IMR-90 (cell line): ENCODE measurements at regions not wholly inside any gene's neighbourhood (a gene's known extent, or its start where the extent isn't known, plus 50 kb on each side); places are given as distances from the start of the nearest gene placed in this dataset.

Source experiments
- ATAC-seq: fragments of 200-7000 bp; cut with Tn5 transposase; 2 replicates; pipeline ENCODE4 v1.9.1; 2020; ENCODE audit warnings: low read depth, mild to moderate bottlenecking, moderate library complexity
- BruUV-seq: library from RNA; stranded (reverse); fragments of 400-500 nt; replicated peaks from 2 replicates; lab custom pipeline; 2021; lab: Mats Ljungman, UMichigan
- CTCF ChIA-PET: fragments of 300-600 bp; formaldehyde crosslinking; extraction: SDS; loops from one replicate; lab custom pipeline; 2021; ENCODE audit warnings: antibody characterized with exemption; lab: Yijun Ruan, JAX
- POLR2A ChIA-PET: fragments of 300-600 bp; sonication (Branson Sonifier 250); formaldehyde crosslinking; loops from one replicate; lab custom pipeline; 2022; ENCODE audit warnings: antibody characterized with exemption; ENCODE audit not compliant: unreplicated experiment; lab: Charles Lee
- DNase-seq: peaks from one replicate; pipeline ENCODE4 v3.0.0; 2013
- H2AFZ ChIP-seq: replicated peaks from 2 replicates; pipeline ENCODE3; 2013; ENCODE audit warnings: low read length, mild to moderate bottlenecking; ENCODE audit not compliant: poor library complexity
- H2AK5ac ChIP-seq: 2 replicates; pipeline ENCODE4 v1.6.1; 2013; ENCODE audit warnings: low read depth, low read length, inconsistent platforms
- H2AK9ac ChIP-seq: replicated peaks from 2 replicates; pipeline ENCODE3; 2013; ENCODE audit warnings: mild to moderate bottlenecking, low read depth, low read length, moderate library complexity; ENCODE audit not compliant: poor library complexity
- H2BK120ac ChIP-seq: 2 replicates; pipeline ENCODE4 v1.6.1; 2013; ENCODE audit warnings: low read depth, low read length, inconsistent platforms
- H2BK15ac ChIP-seq: 3 replicates; pipeline ENCODE4 v1.6.1; 2013; ENCODE audit warnings: low read depth, low read length, inconsistent platforms
- H2BK20ac ChIP-seq: 2 replicates; pipeline ENCODE4 v1.6.1; 2013; ENCODE audit warnings: low read depth, mild to moderate bottlenecking, inconsistent platforms, low read length, moderate library complexity
- H2BK5ac ChIP-seq: 2 replicates; pipeline ENCODE4 v1.6.1; 2013; ENCODE audit warnings: mild to moderate bottlenecking, low read depth, low read length, inconsistent platforms; ENCODE audit not compliant: poor library complexity, severe bottlenecking
- H3K14ac ChIP-seq: replicated peaks from 2 replicates; pipeline ENCODE4 v1.6.1; 2013; ENCODE audit warnings: low read depth, low read length, inconsistent platforms
- H3K18ac ChIP-seq: 2 replicates; pipeline ENCODE4 v1.6.1; 2013; ENCODE audit warnings: low read depth, low read length, control low read depth
- H3K23ac ChIP-seq: 2 replicates; pipeline ENCODE4 v1.6.1; 2013; ENCODE audit warnings: low read depth, low read length, inconsistent platforms
- H3K27ac ChIP-seq: 2 replicates; pipeline ENCODE4 v1.5.1; 2013; ENCODE audit warnings: mild to moderate bottlenecking, control low read depth, low read length; ENCODE audit not compliant: insufficient read depth
- H3K27me3 ChIP-seq: 2 replicates; pipeline ENCODE4 v1.6.1; 2013; ENCODE audit warnings: low read length; ENCODE audit not compliant: control insufficient read depth, insufficient read depth
- H3K36me3 ChIP-seq: 2 replicates; pipeline ENCODE4 v1.6.1; 2013; ENCODE audit warnings: low read length, mixed read lengths; ENCODE audit not compliant: control insufficient read depth, insufficient read depth
- H3K4ac ChIP-seq: 2 replicates; pipeline ENCODE4 v1.6.1; 2013; ENCODE audit warnings: low read depth, low read length, inconsistent platforms
- H3K4me1 ChIP-seq: 2 replicates; pipeline ENCODE4 v1.6.1; 2013; ENCODE audit warnings: low read length, mixed read lengths; ENCODE audit not compliant: control insufficient read depth, insufficient read depth
- H3K4me2 ChIP-seq: 2 replicates; pipeline ENCODE4 v1.6.1; 2013; ENCODE audit warnings: low read depth, mild to moderate bottlenecking, control low read depth, low read length, moderate library complexity
- H3K4me3 ChIP-seq: 2 replicates; pipeline ENCODE4 v1.5.1; 2013; ENCODE audit warnings: low read depth, mild to moderate bottlenecking, control low read depth, low read length, moderate library complexity; ENCODE audit not compliant: insufficient read depth
- H3K56ac ChIP-seq: 2 replicates; pipeline ENCODE4 v1.6.1; 2013; ENCODE audit warnings: low read length, inconsistent platforms; ENCODE audit not compliant: insufficient read depth; ENCODE audit errors: extremely low read depth
- H3K79me1 ChIP-seq, 2 experiments: 2 replicates each; pipeline ENCODE4 v1.6.1; 2013; ENCODE audit warnings: low read length in 2 of 2, inconsistent platforms in 1 of 2, low read depth in 1 of 2
- H3K9ac ChIP-seq: 2 replicates; pipeline ENCODE4 v1.6.1; 2013; ENCODE audit warnings: low read depth, low read length, control low read depth
- H3K9me1 ChIP-seq: 2 replicates; pipeline ENCODE4 v1.6.1; 2013; ENCODE audit warnings: low read length, inconsistent platforms; ENCODE audit not compliant: insufficient read depth
- H3K9me3 ChIP-seq: 2 replicates; pipeline ENCODE4 v1.6.1; 2013; ENCODE audit warnings: low read length; ENCODE audit not compliant: control insufficient read depth, insufficient read depth
- H4K20me1 ChIP-seq: 2 replicates; pipeline ENCODE4 v1.6.1; 2013; ENCODE audit warnings: low read length, inconsistent platforms; ENCODE audit not compliant: insufficient read depth
- H4K5ac ChIP-seq: 2 replicates; pipeline ENCODE4 v1.6.1; 2013; ENCODE audit warnings: mild to moderate bottlenecking, low read depth, low read length, control low read depth
- H4K8ac ChIP-seq, 2 experiments: 2 replicates each; pipeline ENCODE4 v1.6.1; 2013; ENCODE audit warnings: low read depth in 2 of 2, low read length in 2 of 2, control low read depth in 1 of 2, inconsistent platforms in 1 of 2
- H4K91ac ChIP-seq: 2 replicates; pipeline ENCODE4 v1.6.1; 2013; ENCODE audit warnings: low read depth, low read length, inconsistent platforms; ENCODE audit not compliant: insufficient read depth
- BHLHE40 ChIP-seq: fragments of 150-350 bp; IDR thresholded peaks from 2 replicates; pipeline ENCODE4 v1.6.1; 2016; ENCODE audit warnings: mild to moderate bottlenecking, low read depth, low read length
- CEBPB ChIP-seq: IDR thresholded peaks from 2 replicates; pipeline ENCODE4 v1.6.1; 2012; ENCODE audit warnings: low read depth, low read length, improper control_type of control experiment
- CHD1 ChIP-seq: IDR thresholded peaks from 2 replicates; pipeline ENCODE4 v1.6.1; 2012; ENCODE audit warnings: low read depth, low read length, improper control_type of control experiment
- FOS ChIP-seq: fragments of 150-350 bp; IDR thresholded peaks from 2 replicates; pipeline ENCODE4 v1.6.1; 2016; ENCODE audit warnings: low read depth, low read length
- MAFK ChIP-seq: IDR thresholded peaks from 2 replicates; pipeline ENCODE4 v1.6.1; 2012; ENCODE audit warnings: low read depth, low read length, improper control_type of control experiment
- MAZ ChIP-seq: IDR thresholded peaks from 2 replicates; pipeline ENCODE4 v1.6.1; 2012; ENCODE audit warnings: low read depth, mild to moderate bottlenecking, low read length, improper control_type of control experiment, moderate library complexity, borderline replicate concordance
- MXI1 ChIP-seq: IDR thresholded peaks from 2 replicates; pipeline ENCODE4 v1.6.1; 2012; ENCODE audit warnings: low read depth, mild to moderate bottlenecking, low read length, moderate library complexity, borderline replicate concordance
- NFE2L2 ChIP-seq: fragments of 150-350 bp; IDR thresholded peaks from 2 replicates; pipeline ENCODE4 v1.6.1; 2016; ENCODE audit warnings: low read depth, mild to moderate bottlenecking, low read length
- RAD21 ChIP-seq: IDR thresholded peaks from 2 replicates; pipeline ENCODE4 v1.6.1; 2012; ENCODE audit warnings: low read length, improper control_type of control experiment
- RCOR1 ChIP-seq: IDR thresholded peaks from 2 replicates; pipeline ENCODE4 v1.6.1; 2012; ENCODE audit warnings: mild to moderate bottlenecking, low read length, improper control_type of control experiment; ENCODE audit not compliant: insufficient replicate concordance
- RFX5 ChIP-seq: IDR thresholded peaks from 2 replicates; pipeline ENCODE4 v1.8.0; 2012; ENCODE audit warnings: low read depth, mild to moderate bottlenecking, low read length, moderate library complexity
- SMC3 ChIP-seq: fragments of 150-350 bp; IDR thresholded peaks from 2 replicates; pipeline ENCODE4 v1.6.1; 2016; ENCODE audit warnings: low read depth, mild to moderate bottlenecking, antibody characterized with exemption, low read length, moderate library complexity
- WGBS, 2 experiments: methylation state at CpG; one replicate each; pipeline versions ENCODE4 v1.1.5 to v1.1.7; 2013; ENCODE audit warnings: missing lambda C conversion rate in 2 of 2; ENCODE audit not compliant: insufficient read length in 1 of 2; ENCODE audit errors: extremely low coverage in 2 of 2; 5-methylcytosine and 5-hydroxymethylcytosine counted together
- dilution Hi-C: fragments of 300-500 bp; cut with HindIII; formaldehyde crosslinking; loops from one replicate; pipeline ENCODE4 v1.14.3; 2018; ENCODE audit warnings: low sequenced_read_pairs; ENCODE audit not compliant: unreplicated experiment
- in situ Hi-C: fragments of 300-500 bp; cut with MboI; formaldehyde crosslinking; loops from 3 replicates; pipeline ENCODE4 v1.14.3; 2019; ENCODE audit warnings: low sequenced_read_pairs, inconsistent platforms, mixed read lengths
- intact Hi-C: fragments of 100-400 bp; cut with micrococcal nuclease; formaldehyde crosslinking; loops from 2 replicates; pipeline ENCODE4 v1.10.0; 2022
- TF ChIP-seq, protein P1 (sequence below): conservative IDR thresholded peaks from 2 replicates; pipeline ENCODE4 v1.5.1; 2012; ENCODE audit warnings: mild to moderate bottlenecking, low read depth, low read length, improper control_type of control experiment
- TF ChIP-seq, protein P2 (sequence below): fragments of 150-350 bp; IDR thresholded peaks from 2 replicates; pipeline ENCODE4 v1.6.1; 2017; ENCODE audit warnings: mild to moderate bottlenecking, antibody characterized with exemption, low read length, low read depth
- TF ChIP-seq, protein P3 (sequence below): fragments of 150-350 bp; IDR thresholded peaks from 2 replicates; pipeline ENCODE4 v1.6.1; 2016; ENCODE audit warnings: low read depth, mild to moderate bottlenecking, low read length, moderate library complexity, borderline replicate concordance

DNA sequence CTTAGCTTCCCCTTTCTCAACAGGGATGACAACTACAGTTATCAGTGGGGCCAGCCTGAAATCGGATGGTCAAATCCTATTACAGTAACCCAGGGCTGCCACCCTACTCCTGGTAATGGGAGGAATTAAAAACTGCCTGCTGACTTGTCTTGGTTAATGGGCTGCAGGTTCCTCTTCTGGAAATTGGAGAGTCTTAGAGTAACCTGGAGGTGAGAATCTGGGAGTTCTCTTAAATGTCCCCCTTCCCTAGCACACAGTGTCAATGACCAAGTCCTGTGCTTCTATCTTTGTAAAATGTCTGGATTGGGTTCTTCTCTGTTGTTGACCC is 113.1 kb downstream of the DDX1 start:
- H2BK120ac ChIP-seq = no peak overlapping the region
- H3K9me1 ChIP-seq = no peaks in the 10 kb centered on the region
- dilution Hi-C loops (no loop called here), in situ Hi-C loops (no loop called here), intact Hi-C loops (no loop called here)
- H3K79me1 ChIP-seq = no peaks in the 10 kb centered on the region
- H3K14ac ChIP-seq = no peak overlapping the region
- no CpG with 5 or more reads among the region's 1 CpG for WGBS, 2 experiments
- TF ChIP-seq BHLHE40 = no peak
- TF ChIP-seq MAFK = no peak
- TF ChIP-seq CHD1 = no peak
- TF ChIP-seq RCOR1 = no peak
- no peak for TF ChIP-seq RFX5
- TF ChIP-seq NFE2L2 = no peak
- TF ChIP-seq, protein P1, sequence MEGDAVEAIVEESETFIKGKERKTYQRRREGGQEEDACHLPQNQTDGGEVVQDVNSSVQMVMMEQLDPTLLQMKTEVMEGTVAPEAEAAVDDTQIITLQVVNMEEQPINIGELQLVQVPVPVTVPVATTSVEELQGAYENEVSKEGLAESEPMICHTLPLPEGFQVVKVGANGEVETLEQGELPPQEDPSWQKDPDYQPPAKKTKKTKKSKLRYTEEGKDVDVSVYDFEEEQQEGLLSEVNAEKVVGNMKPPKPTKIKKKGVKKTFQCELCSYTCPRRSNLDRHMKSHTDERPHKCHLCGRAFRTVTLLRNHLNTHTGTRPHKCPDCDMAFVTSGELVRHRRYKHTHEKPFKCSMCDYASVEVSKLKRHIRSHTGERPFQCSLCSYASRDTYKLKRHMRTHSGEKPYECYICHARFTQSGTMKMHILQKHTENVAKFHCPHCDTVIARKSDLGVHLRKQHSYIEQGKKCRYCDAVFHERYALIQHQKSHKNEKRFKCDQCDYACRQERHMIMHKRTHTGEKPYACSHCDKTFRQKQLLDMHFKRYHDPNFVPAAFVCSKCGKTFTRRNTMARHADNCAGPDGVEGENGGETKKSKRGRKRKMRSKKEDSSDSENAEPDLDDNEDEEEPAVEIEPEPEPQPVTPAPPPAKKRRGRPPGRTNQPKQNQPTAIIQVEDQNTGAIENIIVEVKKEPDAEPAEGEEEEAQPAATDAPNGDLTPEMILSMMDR = no peak
- TF ChIP-seq, protein P2, sequence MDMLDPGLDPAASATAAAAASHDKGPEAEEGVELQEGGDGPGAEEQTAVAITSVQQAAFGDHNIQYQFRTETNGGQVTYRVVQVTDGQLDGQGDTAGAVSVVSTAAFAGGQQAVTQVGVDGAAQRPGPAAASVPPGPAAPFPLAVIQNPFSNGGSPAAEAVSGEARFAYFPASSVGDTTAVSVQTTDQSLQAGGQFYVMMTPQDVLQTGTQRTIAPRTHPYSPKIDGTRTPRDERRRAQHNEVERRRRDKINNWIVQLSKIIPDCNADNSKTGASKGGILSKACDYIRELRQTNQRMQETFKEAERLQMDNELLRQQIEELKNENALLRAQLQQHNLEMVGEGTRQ = no peak
- TF ChIP-seq MXI1 = no peak
- no peak for TF ChIP-seq CEBPB
- TF ChIP-seq, protein P3, sequence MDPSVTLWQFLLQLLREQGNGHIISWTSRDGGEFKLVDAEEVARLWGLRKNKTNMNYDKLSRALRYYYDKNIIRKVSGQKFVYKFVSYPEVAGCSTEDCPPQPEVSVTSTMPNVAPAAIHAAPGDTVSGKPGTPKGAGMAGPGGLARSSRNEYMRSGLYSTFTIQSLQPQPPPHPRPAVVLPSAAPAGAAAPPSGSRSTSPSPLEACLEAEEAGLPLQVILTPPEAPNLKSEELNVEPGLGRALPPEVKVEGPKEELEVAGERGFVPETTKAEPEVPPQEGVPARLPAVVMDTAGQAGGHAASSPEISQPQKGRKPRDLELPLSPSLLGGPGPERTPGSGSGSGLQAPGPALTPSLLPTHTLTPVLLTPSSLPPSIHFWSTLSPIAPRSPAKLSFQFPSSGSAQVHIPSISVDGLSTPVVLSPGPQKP = no peak
- no peak for TF ChIP-seq FOS
- no peak for TF ChIP-seq MAZ
- TF ChIP-seq RAD21 = no peak
- no peak for TF ChIP-seq SMC3
- H3K9ac ChIP-seq = no peak overlapping the region
- no peak overlapping the region for H3K4me3 ChIP-seq
- no peak overlapping the region for H2BK5ac ChIP-seq
- H2AFZ ChIP-seq = no peak overlapping the region
- no peak overlapping the region for H2BK15ac ChIP-seq
- H4K5ac ChIP-seq = no peak overlapping the region
- H2AK5ac ChIP-seq = no peak overlapping the region
- ChIA-PET CTCF (no interaction called here), POLR2A (no interaction called here)
- H3K4ac ChIP-seq = no peak overlapping the region
- H4K91ac ChIP-seq = no peak overlapping the region
- H3K56ac ChIP-seq = no peak overlapping the region
- no peak overlapping the region for H3K27ac ChIP-seq
- no peak overlapping the region for H4K8ac ChIP-seq
- H3K27me3 ChIP-seq = no peaks in the 10 kb centered on the region
- no peaks in the 10 kb centered on the region for H3K36me3 ChIP-seq
- H3K9me3 ChIP-seq = peaks cover 5% of the 10 kb centered on the region
- H3K18ac ChIP-seq = no peak overlapping the region
- no peaks in the 10 kb centered on the region for H4K20me1 ChIP-seq
- no TSS peak for BruUV-seq
- DNase-seq (no peak), ATAC-seq (no peak)
- no peak overlapping the region for H2BK20ac ChIP-seq
- H3K4me1 ChIP-seq = no peaks in the 10 kb centered on the region
- H2AK9ac ChIP-seq = no peak overlapping the region
- H3K4me2 ChIP-seq = no peak overlapping the region
- no peak overlapping the region for H3K23ac ChIP-seq
